OCI-LY1 (cell line): ENCODE measurements at regions not wholly inside any gene's neighbourhood (a gene's known extent, or its start where the extent isn't known, plus 50 kb on each side); places are given as distances from the start of the nearest gene placed in this dataset.

Experiments
- CTCF ChIP-seq: fragments of 200-600 bp; sonication (generic), shearing (Covaris generic); IDR thresholded peaks from 2 replicates; pipeline ENCODE4 v1.5.1; 2017; ENCODE audit warnings: mild to moderate bottlenecking, antibody characterized with exemption, low read length, moderate library complexity, mixed read lengths
- EZH2 ChIP-seq: fragments of 200-600 bp; sonication (generic), shearing (Covaris generic); IDR thresholded peaks from 2 replicates; pipeline ENCODE4 v1.8.0; 2017; ENCODE audit warnings: borderline replicate concordance, mixed run types, mild to moderate bottlenecking, antibody characterized with exemption, low read length, moderate library complexity, mixed read lengths

GRCh38 chr13:39100996-39101738 lies 62.9 kb downstream of the NHLRC3 start:
- no peak for TF ChIP-seq CTCF
- TF ChIP-seq EZH2 = no peak
